Activated CD4-positive, alpha-beta T cell treated with anti-CD3 and anti-CD28 coated beads, Interleukin-2, amount 50 U/mL, for 24 hours (primary cell): ENCODE measurements at regions not wholly inside any gene's neighbourhood (a gene's known extent, or its start where the extent isn't known, plus 50 kb on each side); places are given as distances from the start of the nearest gene placed in this dataset.
"Not testable (repeated sequence)": the region's sequence is repeated elsewhere in the genome, so short reads cannot be mapped to it uniquely, and the experiment has no call there.

Experiments
- DNase-seq, 2 donors: peaks; one replicate each; pipeline ENCODE4 v3.0.0-alpha.2; 2020; ENCODE audit warnings: low read depth in 1 of 2, low spot score in 1 of 2

GRCh38 chr13:44713788-44714469 is 137.8 kb upstream of the TSC22D1 start:
- no peak for DNase-seq

- no peak for DNase-seq
Observed at GRCh38 chr13:44711706-44712105, 135.6 kb upstream of the TSC22D1 start.

- peak in 1 of 2 donors; percentile 51 for DNase-seq
Observed at GRCh38 chr13:44710576-44710975, 134.4 kb upstream of the TSC22D1 start.

GRCh38 chr13:44704811-44705210 is 128.7 kb upstream of the TSC22D1 start:
- not testable (repeated sequence) for DNase-seq

- no peak for DNase-seq
Observed at GRCh38 chr13:44703371-44703770, 127.2 kb upstream of the TSC22D1 start.

GRCh38 chr13:44698066-44698465 is 121.9 kb upstream of the TSC22D1 start:
- no peak for DNase-seq

GRCh38 chr13:44697058-44697457 is 120.9 kb upstream of the TSC22D1 start:
- DNase-seq, result no peak

GRCh38 chr13:44695520-44695919 is 119.4 kb upstream of the TSC22D1 start:
- DNase-seq, result no peak

GRCh38 chr13:44694842-44695241 is 118.7 kb upstream of the TSC22D1 start:
- no peak for DNase-seq

- no peak for DNase-seq
Observed at GRCh38 chr13:44694291-44694690, 118.2 kb upstream of the TSC22D1 start.

GRCh38 chr13:44693156-44693764 is 117.1 kb upstream of the TSC22D1 start:
- no peak for DNase-seq

- no peak for DNase-seq
Observed at GRCh38 chr13:44692173-44692713, 116.1 kb upstream of the TSC22D1 start.

GRCh38 chr13:44690376-44690775 is 114.2 kb upstream of the TSC22D1 start:
- no peak for DNase-seq

GRCh38 chr13:44688652-44689051 is 112.5 kb upstream of the TSC22D1 start:
- DNase-seq, result no peak

GRCh38 chr13:44686531-44686934 is 110.4 kb upstream of the TSC22D1 start:
- DNase-seq, result no peak

- no peak for DNase-seq
Observed at GRCh38 chr13:44685641-44686040, 109.5 kb upstream of the TSC22D1 start.

- DNase-seq, result not testable (repeated sequence)
Observed at GRCh38 chr13:44682416-44682815, 106.3 kb upstream of the TSC22D1 start.

GRCh38 chr13:44680746-44681355 is 104.7 kb upstream of the TSC22D1 start:
- no peak for DNase-seq

GRCh38 chr13:44679597-44679996 is 103.5 kb upstream of the TSC22D1 start:
- DNase-seq, result no peak

GRCh38 chr13:44678197-44678596 is 102.1 kb upstream of the TSC22D1 start:
- DNase-seq, result no peak

GRCh38 chr13:44676534-44676933 is 100.4 kb upstream of the TSC22D1 start:
- no peak for DNase-seq

GRCh38 chr13:44669534-44669933 is 93.4 kb upstream of the TSC22D1 start:
- DNase-seq, result no peak
